GM18520 (cell line): ENCODE measurements at regions not wholly inside any gene's neighbourhood (a gene's known extent, or its start where the extent isn't known, plus 50 kb on each side); places are given as distances from the start of the nearest gene placed in this dataset.
"Not testable (repeated sequence)": the region's sequence is repeated elsewhere in the genome, so short reads cannot be mapped to it uniquely, and the experiment has no call there.

Experiments used
- ATAC-seq: cut with Tn5 transposase; IDR thresholded peaks from one replicate; pipeline ENCODE4 v1.9.1; 2021; ENCODE audit not compliant: unreplicated experiment

- ATAC-seq = no peak
Measured at GRCh38 chr6:168915855-168916254, 337.8 kb downstream of the THBS2 start.

DNA sequence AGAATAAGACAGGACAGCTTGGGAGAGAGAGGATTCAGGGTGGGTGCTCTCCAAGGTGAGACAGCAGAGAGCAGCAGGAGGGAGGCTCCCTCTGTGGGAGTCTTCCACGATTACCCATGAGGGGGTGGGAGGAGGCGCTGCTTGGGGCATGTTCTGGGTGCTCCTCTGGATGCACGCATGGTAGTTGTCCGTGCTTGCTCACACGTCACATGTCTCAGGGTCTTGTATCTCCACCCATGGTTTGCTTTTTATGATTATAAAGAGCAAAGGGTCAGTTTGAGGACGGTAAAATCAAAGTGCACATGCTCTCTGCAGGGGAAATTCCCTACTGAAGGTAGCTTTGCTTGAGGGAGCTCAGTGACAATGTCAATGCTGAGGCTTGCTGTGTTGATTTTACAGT lies 338.4 kb downstream of the THBS2 start:
- ATAC-seq = no peak

DNA sequence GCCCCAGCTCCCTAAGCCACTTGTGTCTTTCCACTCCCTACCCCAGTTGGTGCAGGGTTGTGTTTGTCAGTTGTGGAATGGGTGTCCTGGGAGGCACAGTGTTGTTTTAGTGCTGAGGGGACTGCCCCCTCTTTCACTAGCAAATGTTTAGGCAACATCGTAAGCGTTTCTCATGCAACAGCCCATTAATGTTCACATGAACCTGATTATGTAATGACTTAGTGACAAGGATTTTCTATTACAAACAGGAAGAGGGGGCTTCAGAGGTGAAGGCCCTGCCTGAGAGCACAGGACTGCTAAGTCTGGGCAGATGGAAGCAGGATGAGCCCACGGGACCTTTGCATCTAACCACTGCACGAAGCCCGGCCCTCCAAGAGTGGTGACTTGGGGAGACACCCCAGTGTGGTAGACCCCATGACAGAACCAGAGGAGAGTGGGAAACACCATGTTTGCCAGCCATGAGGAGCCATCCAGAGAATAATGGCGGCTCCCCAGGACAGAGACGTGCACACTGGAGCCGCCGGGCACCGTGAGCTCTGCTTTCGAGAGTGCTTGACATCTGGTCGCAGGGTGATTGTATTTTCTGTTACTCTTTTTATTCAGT lies 339.7 kb downstream of the THBS2 start:
- no peak for ATAC-seq

- not testable (repeated sequence) for ATAC-seq
Measured at GRCh38 chr6:168913231-168913865, 340.3 kb downstream of the THBS2 start.

- no peak for ATAC-seq
Measured at GRCh38 chr6:168909288-168909687, 344.4 kb downstream of the THBS2 start.

GRCh38 chr6:168908887-168909286 lies 344.8 kb downstream of the THBS2 start:
- ATAC-seq = no peak

GRCh38 chr6:168908166-168908565 lies 345.5 kb downstream of the THBS2 start:
- no peak for ATAC-seq

- no peak for ATAC-seq
Measured at GRCh38 chr6:168906391-168906790, 347.3 kb downstream of the THBS2 start.

DNA sequence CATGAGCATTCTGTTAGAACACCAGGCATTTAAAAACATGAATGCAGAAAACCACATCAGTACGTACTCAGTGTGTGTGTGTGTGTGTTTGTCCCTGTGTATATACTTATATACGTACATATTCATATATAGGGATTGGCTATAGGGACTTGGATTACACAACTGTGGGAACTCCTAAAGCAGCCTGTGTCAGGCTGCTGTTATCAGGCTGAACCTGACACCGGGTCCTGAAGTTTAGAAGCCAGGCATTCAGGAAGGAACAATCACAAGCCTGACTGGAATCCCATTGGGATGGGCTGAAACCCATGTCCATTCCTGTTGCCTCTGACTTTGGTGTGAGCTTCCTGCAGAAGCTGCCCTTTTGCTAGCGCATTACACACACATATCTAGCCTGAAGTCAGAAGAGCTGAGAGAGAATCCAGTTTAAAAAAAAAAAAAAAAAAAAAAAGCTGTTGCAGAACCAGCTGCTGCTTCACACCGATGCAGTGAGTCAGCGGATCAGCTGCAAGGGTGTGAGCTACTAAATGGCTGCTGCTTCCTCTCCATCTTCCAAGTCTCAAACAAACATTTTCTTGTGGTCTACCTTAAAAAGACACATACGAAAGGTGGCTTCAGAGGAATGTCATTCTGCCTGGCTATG lies 348.1 kb downstream of the THBS2 start:
- no peak for ATAC-seq

DNA sequence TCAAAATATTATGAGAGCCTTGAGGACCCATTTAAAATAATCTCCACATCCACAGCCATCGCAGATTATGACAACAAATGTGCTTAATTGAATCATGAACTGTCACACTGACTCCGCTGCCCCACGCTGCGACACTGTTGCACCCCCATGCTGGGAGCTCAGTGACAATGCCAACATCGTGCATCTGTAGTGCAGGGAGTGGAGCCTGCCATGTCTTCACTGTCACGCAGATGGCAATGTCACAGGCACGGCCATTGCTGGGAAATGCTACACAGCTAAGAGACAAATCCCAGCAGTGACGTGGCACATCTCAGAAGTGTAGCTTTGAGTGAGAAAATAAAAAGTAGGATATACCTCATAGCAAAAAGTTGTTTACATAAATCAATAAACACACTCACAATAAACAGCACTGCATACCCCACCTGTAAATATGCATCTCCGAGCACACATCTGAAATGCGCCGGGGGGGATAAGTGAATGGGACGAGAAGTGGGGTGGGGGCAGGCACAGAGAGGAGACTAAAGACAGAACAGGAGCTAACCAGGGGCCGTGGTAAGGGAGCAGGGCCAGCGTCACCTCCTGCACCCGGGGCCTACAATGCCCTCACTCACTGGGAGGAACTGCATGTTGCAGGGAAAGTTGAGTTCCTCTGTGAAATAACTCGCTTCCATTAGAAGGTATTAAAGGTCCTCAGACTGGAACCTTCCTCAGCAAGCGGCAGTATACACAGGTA lies 349.9 kb downstream of the THBS2 start:
- ATAC-seq = no peak

DNA sequence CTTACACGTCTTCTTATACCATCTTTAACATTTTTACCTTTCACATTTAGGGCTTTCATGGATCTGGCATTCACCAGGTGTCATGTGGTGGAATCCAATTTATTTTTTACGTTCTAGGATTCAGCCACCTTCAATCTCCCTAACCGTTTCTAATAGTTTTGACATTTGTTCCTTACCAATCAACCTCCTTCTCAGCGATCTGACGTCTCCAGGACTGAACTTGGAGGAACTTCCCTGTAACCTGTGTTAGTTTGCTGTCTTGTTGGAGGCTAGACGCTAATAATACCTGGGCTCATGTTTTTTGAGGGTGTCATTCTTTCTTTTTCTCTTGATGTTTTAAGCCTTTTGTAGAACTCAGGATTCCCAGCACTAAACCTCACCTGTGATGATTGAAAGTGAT lies 351.6 kb downstream of the THBS2 start:
- ATAC-seq = no peak

DNA sequence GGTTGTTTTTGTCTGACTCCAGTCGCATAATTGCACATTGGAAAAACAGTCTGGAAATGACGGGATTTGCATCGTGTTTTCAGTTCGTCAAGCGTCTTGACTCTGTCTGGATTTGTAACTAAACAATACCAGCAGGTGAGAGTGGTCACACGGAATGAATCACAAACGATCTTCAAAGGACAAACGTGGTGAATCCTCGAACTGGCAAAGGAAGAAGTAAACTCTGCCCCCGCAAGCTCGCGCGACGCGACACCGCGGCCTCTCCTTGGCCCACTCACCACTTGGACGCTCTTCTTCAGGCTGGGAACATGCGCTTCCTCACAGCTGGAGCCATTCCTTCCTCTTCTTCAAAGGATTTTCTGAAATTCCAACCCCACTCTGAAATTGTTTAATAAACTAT lies 352.6 kb downstream of the THBS2 start:
- no peak for ATAC-seq

DNA sequence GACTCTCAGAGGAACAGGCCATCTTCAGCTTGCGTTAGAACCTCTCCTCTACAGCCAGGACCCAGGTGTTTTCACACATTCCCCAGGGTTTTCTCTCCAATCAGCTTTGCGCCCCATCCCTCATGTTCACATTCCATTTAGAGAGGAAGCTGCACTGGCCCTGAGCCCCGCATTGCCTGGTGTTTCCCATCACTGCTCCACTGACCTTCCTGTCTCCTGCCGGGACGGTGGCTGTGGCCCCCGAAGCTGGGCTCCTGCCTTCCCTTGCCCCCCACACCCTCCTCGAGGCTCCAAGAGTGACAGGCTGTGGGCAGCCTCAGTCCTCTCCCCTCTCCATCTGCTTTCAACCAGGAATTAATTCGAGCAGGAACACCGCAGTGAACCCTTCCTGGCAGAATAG lies 357.3 kb downstream of the THBS2 start:
- no peak for ATAC-seq

GRCh38 chr6:168895102-168895812 lies 358.4 kb downstream of the THBS2 start:
- peak; percentile 72 for ATAC-seq

DNA sequence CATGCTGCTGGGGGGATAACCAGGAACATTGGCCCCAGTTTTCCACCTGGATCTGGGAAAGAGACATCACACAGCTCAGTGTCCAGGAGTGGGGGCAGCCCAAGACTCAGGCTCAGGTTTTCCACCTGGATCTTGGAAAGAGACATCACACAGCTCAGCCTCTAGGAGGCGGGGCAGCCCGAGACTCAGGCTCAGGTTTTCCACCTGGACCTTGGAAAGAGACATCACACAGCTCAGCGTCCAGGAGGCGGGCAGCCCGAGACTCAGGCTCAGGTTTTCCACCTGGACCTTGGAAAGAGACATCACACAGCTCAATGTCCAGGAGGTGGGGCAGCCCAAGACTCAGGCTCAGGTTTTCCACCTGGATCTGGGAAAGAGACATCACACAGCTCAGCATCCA lies 361.6 kb downstream of the THBS2 start:
- no peak for ATAC-seq

GRCh38 chr6:168890981-168891365 lies 362.7 kb downstream of the THBS2 start:
- ATAC-seq = no peak

GRCh38 chr6:168890306-168890980 lies 363.2 kb downstream of the THBS2 start:
- ATAC-seq = no peak

GRCh38 chr6:168888786-168889345 lies 364.8 kb downstream of the THBS2 start:
- no peak for ATAC-seq

DNA sequence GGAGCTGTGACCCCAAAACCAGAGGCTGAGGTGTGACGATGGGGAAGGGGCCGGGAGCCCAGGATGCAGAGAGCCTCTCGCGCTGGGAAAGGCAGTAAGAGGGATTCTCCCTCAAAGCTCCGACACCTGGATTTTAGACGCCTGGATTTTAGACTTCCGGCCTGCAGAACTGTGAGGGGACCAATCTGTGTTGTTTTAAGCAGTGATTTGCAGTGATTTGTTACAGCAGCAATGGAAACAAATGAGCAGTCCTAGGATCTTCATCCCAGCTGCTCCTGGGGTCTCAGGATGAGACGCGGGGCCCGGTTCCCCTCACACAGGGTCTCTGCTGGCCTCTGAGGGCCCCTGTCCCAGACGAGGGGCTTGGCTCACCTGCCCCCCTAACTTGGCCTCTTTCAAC lies 365.5 kb downstream of the THBS2 start:
- ATAC-seq = no peak

- ATAC-seq = no peak
Measured at GRCh38 chr6:168887621-168888020, 366.0 kb downstream of the THBS2 start.
